SJSA1 (cell line): ENCODE measurements at regions not wholly inside any gene's neighbourhood (a gene's known extent, or its start where the extent isn't known, plus 50 kb on each side); places are given as distances from the start of the nearest gene placed in this dataset.

ENCODE experiments used
- DNase-seq, 2 experiments: peaks; one replicate each; pipeline ENCODE4 v3.0.0-alpha.2; 2015 to 2020; ENCODE audit warnings: low spot score in 2 of 2, low read depth in 1 of 2
- H3K27ac ChIP-seq: fragments of 250-450 bp; sonication (Bioruptor Pico); 2 replicates; pipeline ENCODE4 v1.5.1; 2020; ENCODE audit warnings: mild to moderate bottlenecking, moderate library complexity
- H3K27me3 ChIP-seq: fragments of 250-450 bp; sonication (Bioruptor Pico); replicated peaks from 2 replicates; pipeline ENCODE4 v1.5.1; 2020; ENCODE audit warnings: mild to moderate bottlenecking, moderate library complexity
- H3K36me3 ChIP-seq: fragments of 250-450 bp; sonication (Bioruptor Pico); 2 replicates; pipeline ENCODE4 v1.5.1; 2020; ENCODE audit warnings: mild to moderate bottlenecking
- H3K4me1 ChIP-seq: fragments of 250-450 bp; sonication (Bioruptor Pico); replicated peaks from 2 replicates; pipeline ENCODE4 v1.6.1; 2021; ENCODE audit warnings: mild to moderate bottlenecking
- H3K4me3 ChIP-seq: fragments of 250-450 bp; sonication (Bioruptor Pico); 2 replicates; pipeline ENCODE4 v1.5.1; 2020; ENCODE audit warnings: mild to moderate bottlenecking
- H3K9me3 ChIP-seq: fragments of 250-450 bp; sonication (Bioruptor Pico); replicated peaks from 2 replicates; pipeline ENCODE4 v1.5.1; 2020; ENCODE audit warnings: mild to moderate bottlenecking

GRCh38 chr10:111543854-111544253, 467.0 kb downstream of the ADRA2A start:
- Histone ChIP-seq H3K27me3 (no peaks in the 10 kb centered on the region), H3K27ac (no peak overlapping the region), H3K4me1 (no peaks in the 10 kb centered on the region), H3K4me3 (no peak overlapping the region), H3K36me3 (no peaks in the 10 kb centered on the region), H3K9me3 (no peaks in the 10 kb centered on the region)
- no peak for DNase-seq

- DNase-seq, result no peak
- H3K36me3 ChIP-seq, result no peaks in the 10 kb centered on the region
- H3K27me3 ChIP-seq, result no peaks in the 10 kb centered on the region
- no peak overlapping the region for H3K4me3 ChIP-seq
- H3K27ac ChIP-seq, result no peak overlapping the region
- no peaks in the 10 kb centered on the region for H3K9me3 ChIP-seq
- no peaks in the 10 kb centered on the region for H3K4me1 ChIP-seq
Observed at GRCh38 chr10:111545861-111546605, 469.2 kb downstream of the ADRA2A start.

GRCh38 chr10:111548084-111548726, 471.4 kb downstream of the ADRA2A start:
- no peak for DNase-seq

GRCh38 chr10:111551001-111551400, 474.2 kb downstream of the ADRA2A start:
- DNase-seq, result no peak

More at GRCh38 chr10:111548084-111548726, 471.4 kb downstream of the ADRA2A start:
- H3K27ac ChIP-seq, result no peak overlapping the region
- H3K27me3 ChIP-seq, result no peaks in the 10 kb centered on the region
- no peaks in the 10 kb centered on the region for H3K9me3 ChIP-seq
- H3K4me3 ChIP-seq, result no peak overlapping the region
- no peaks in the 10 kb centered on the region for H3K4me1 ChIP-seq
- H3K36me3 ChIP-seq, result no peaks in the 10 kb centered on the region

GRCh38 chr10:111556666-111557065, 479.8 kb downstream of the ADRA2A start:
- no peaks in the 10 kb centered on the region for H3K36me3 ChIP-seq
- DNase-seq, result no peak
- no peak overlapping the region for H3K27ac ChIP-seq
- H3K4me3 ChIP-seq, result no peak overlapping the region
- no peaks in the 10 kb centered on the region for H3K9me3 ChIP-seq
- no peaks in the 10 kb centered on the region for H3K27me3 ChIP-seq
- H3K4me1 ChIP-seq, result no peaks in the 10 kb centered on the region

More at GRCh38 chr10:111551001-111551400, 474.2 kb downstream of the ADRA2A start:
- H3K4me1 ChIP-seq, result no peaks in the 10 kb centered on the region
- no peaks in the 10 kb centered on the region for H3K9me3 ChIP-seq
- H3K27ac ChIP-seq, result no peak overlapping the region
- H3K4me3 ChIP-seq, result no peak overlapping the region
- H3K27me3 ChIP-seq, result no peaks in the 10 kb centered on the region
- H3K36me3 ChIP-seq, result no peaks in the 10 kb centered on the region

- H3K27ac ChIP-seq, result no peak overlapping the region
- H3K27me3 ChIP-seq, result no peaks in the 10 kb centered on the region
- no peaks in the 10 kb centered on the region for H3K9me3 ChIP-seq
- no peaks in the 10 kb centered on the region for H3K4me1 ChIP-seq
- H3K36me3 ChIP-seq, result no peaks in the 10 kb centered on the region
- no peak overlapping the region for H3K4me3 ChIP-seq
- DNase-seq, result no peak
Observed at GRCh38 chr10:111558211-111558610, 481.4 kb downstream of the ADRA2A start.

- Histone ChIP-seq H3K4me3 (no peak overlapping the region), H3K4me1 (no peaks in the 10 kb centered on the region), H3K27me3 (no peaks in the 10 kb centered on the region), H3K27ac (no peak overlapping the region), H3K9me3 (no peaks in the 10 kb centered on the region), H3K36me3 (no peaks in the 10 kb centered on the region)
- DNase-seq, result no peak
Observed at GRCh38 chr10:111560027-111560426, 483.2 kb downstream of the ADRA2A start.

GRCh38 chr10:111561124-111561523, 484.3 kb downstream of the ADRA2A start:
- DNase-seq, result no peak
- no peaks in the 10 kb centered on the region for H3K27me3 ChIP-seq
- H3K4me1 ChIP-seq, result no peaks in the 10 kb centered on the region
- H3K27ac ChIP-seq, result no peak overlapping the region
- H3K9me3 ChIP-seq, result no peaks in the 10 kb centered on the region
- no peak overlapping the region for H3K4me3 ChIP-seq
- no peaks in the 10 kb centered on the region for H3K36me3 ChIP-seq

GRCh38 chr10:111565542-111565941, 488.7 kb downstream of the ADRA2A start:
- Histone ChIP-seq H3K27me3 (no peaks in the 10 kb centered on the region), H3K27ac (no peak overlapping the region), H3K36me3 (no peaks in the 10 kb centered on the region), H3K4me1 (no peaks in the 10 kb centered on the region), H3K9me3 (no peaks in the 10 kb centered on the region), H3K4me3 (no peak overlapping the region)
- no peak for DNase-seq

GRCh38 chr10:111578076-111578475, 501.2 kb downstream of the ADRA2A start:
- H3K27me3 ChIP-seq, result no peaks in the 10 kb centered on the region
- H3K27ac ChIP-seq, result no peak overlapping the region
- H3K4me1 ChIP-seq, result no peaks in the 10 kb centered on the region
- no peaks in the 10 kb centered on the region for H3K36me3 ChIP-seq
- DNase-seq, result no peak
- no peak overlapping the region for H3K4me3 ChIP-seq
- no peaks in the 10 kb centered on the region for H3K9me3 ChIP-seq

- no peak overlapping the region for H3K4me3 ChIP-seq
- H3K27ac ChIP-seq, result no peak overlapping the region
- H3K36me3 ChIP-seq, result no peaks in the 10 kb centered on the region
- no peaks in the 10 kb centered on the region for H3K9me3 ChIP-seq
- H3K4me1 ChIP-seq, result no peaks in the 10 kb centered on the region
- no peaks in the 10 kb centered on the region for H3K27me3 ChIP-seq
- no peak for DNase-seq
Observed at GRCh38 chr10:111579473-111579872, 502.6 kb downstream of the ADRA2A start.

- Histone ChIP-seq H3K27ac (no peak overlapping the region), H3K36me3 (no peaks in the 10 kb centered on the region), H3K4me3 (no peak overlapping the region), H3K27me3 (no peaks in the 10 kb centered on the region), H3K4me1 (no peaks in the 10 kb centered on the region), H3K9me3 (peaks cover 2% of the 10 kb centered on the region; the same call in 1 of the 2 replicates)
- no peak for DNase-seq
Observed at GRCh38 chr10:111590703-111591102, 513.9 kb downstream of the ADRA2A start.

GRCh38 chr10:111593578-111593977, 516.7 kb downstream of the ADRA2A start:
- no peak for DNase-seq
- no peak overlapping the region for H3K27ac ChIP-seq

GRCh38 chr10:111595173-111595572, 518.3 kb downstream of the ADRA2A start:
- Histone ChIP-seq H3K4me3 (no peak overlapping the region), H3K27ac (no peak overlapping the region), H3K27me3 (no peaks in the 10 kb centered on the region), H3K4me1 (no peaks in the 10 kb centered on the region), H3K36me3 (no peaks in the 10 kb centered on the region), H3K9me3 (peaks cover 2% of the 10 kb centered on the region; the same call in 1 of the 2 replicates)
- DNase-seq, result no peak

More at GRCh38 chr10:111593578-111593977, 516.7 kb downstream of the ADRA2A start:
- Histone ChIP-seq H3K4me1 (no peaks in the 10 kb centered on the region), H3K27me3 (no peaks in the 10 kb centered on the region), H3K9me3 (peaks cover 2% of the 10 kb centered on the region; the same call in 1 of the 2 replicates), H3K4me3 (no peak overlapping the region), H3K36me3 (no peaks in the 10 kb centered on the region)
